ENCODE measurements at regions not wholly inside any gene's neighbourhood (a gene's known extent, or its start where the extent isn't known, plus 50 kb on each side); places are given as distances from the start of the nearest gene placed in this dataset.

DNA sequence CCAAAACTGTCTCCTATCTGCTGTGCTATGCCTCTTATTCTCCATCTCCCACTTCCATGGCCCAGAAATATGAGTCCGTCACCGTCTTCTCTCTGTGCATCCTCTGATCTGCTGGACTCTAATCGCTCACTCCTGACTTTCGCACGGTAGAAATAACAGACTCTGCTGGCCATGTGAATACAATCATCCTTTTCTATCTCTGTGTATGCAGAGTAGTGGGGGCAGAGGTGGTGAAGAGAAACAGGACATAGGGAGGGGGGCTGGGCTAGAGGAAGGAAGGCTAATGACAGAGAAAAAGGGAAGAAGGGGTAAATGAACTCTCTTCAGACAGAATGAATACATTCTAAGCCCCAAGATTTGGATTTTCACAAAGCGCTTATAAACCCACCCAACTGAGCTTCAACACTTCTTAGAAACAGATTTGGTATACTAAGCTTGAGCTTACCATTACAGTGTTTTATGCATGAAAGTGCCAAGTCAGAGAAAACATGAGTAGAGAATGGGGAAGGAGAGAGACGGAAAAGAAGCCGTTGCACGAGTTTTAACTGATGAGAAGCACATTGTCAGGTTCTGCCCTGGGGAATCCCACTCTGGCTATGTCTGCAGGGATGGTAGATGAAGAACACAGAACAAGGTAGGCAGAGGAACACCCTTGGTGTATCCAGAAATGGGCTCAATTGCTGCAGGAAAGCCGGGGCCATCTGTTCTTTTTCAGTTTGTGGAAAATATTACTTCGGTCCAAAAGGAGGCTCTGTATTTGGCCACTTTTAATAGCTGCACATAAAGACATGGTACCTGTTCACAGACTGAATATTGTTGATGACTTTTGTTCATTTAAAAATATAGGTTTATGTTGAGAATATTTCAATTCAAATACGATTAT is 324.7 kb downstream of the ETS1 start:
- H3K9me1 ChIP-seq (ENCODE audit: insufficient read depth, low read length), result no peaks in the 10 kb centered on the region
- no peak overlapping the region for H3K4me3 ChIP-seq (ENCODE audit: insufficient read depth, low read depth, low read length)
- no peak overlapping the region for H3K56ac ChIP-seq (ENCODE audit: extremely low read depth, insufficient read depth, low read length)
- peaks cover 14% of the 10 kb centered on the region for H3K27me3 ChIP-seq (ENCODE audit: control insufficient read depth, insufficient read depth, low read length)
- CTCF ChIA-PET, result no interaction called here
- no peak for ATAC-seq (ENCODE audit: low read depth)
- POLR2A ChIA-PET (ENCODE audit: unreplicated experiment), result no interaction called here
- no peaks in the 10 kb centered on the region for H3K4me1 ChIP-seq (ENCODE audit: control insufficient read depth, insufficient read depth, low read length)
- dilution Hi-C loops (cut with HindIII; ENCODE audit: low sequenced_read_pairs, unreplicated experiment) (no loop called here), in situ Hi-C loops (cut with MboI; ENCODE audit: low sequenced_read_pairs) (no loop called here), intact Hi-C loops (cut with micrococcal nuclease) (no loop called here)
- no peak overlapping the region for H2AK9ac ChIP-seq (replicated peaks; ENCODE audit: low read depth, low read length, poor library complexity)
- 80% methylated on average over 4 of the region's 12 CpGs; no CpG with 5 or more reads in 1 of the 2 experiments for WGBS, 2 experiments (ENCODE audit: extremely low coverage in 2 of 2, insufficient read length in 1 of 2)
- H2BK120ac ChIP-seq (ENCODE audit: low read depth, low read length), result no peak overlapping the region
- no peak overlapping the region for H4K8ac ChIP-seq (ENCODE audit: low read depth in 2 of 2, low read length in 2 of 2)
- H3K4me2 ChIP-seq (ENCODE audit: low read depth, low read length), result no peak overlapping the region
- H2BK20ac ChIP-seq (ENCODE audit: low read depth, low read length), result no peak overlapping the region
- H3K9ac ChIP-seq (ENCODE audit: low read depth, low read length), result no peak overlapping the region
- H3K9me3 ChIP-seq (ENCODE audit: control insufficient read depth, insufficient read depth, low read length), result no peaks in the 10 kb centered on the region
- H3K23ac ChIP-seq (ENCODE audit: low read depth, low read length), result no peak overlapping the region
- no peak overlapping the region for H3K4ac ChIP-seq (ENCODE audit: low read depth, low read length)
- H3K14ac ChIP-seq (replicated peaks; ENCODE audit: low read depth, low read length), result no peak overlapping the region
- H4K91ac ChIP-seq (ENCODE audit: insufficient read depth, low read depth, low read length), result no peak overlapping the region
- no peak overlapping the region for H4K5ac ChIP-seq (ENCODE audit: low read depth, low read length)
- no TSS peak for BruUV-seq (replicated peaks)
- DNase-seq, result no peak
- no peak overlapping the region for H2BK15ac ChIP-seq (ENCODE audit: low read depth, low read length)
- TF ChIP-seq MAFK (IDR thresholded peaks at IDR 0.05; ENCODE audit: low read depth, low read length) (no peak), POLR2A (IDR thresholded peaks at IDR 0.05; ENCODE audit: low read depth, low read length) (no peak), CEBPB (IDR thresholded peaks at IDR 0.05; ENCODE audit: low read depth, low read length) (no peak), NFE2L2 (IDR thresholded peaks at IDR 0.05; ENCODE audit: low read depth, low read length) (no peak), CHD1 (IDR thresholded peaks at IDR 0.05; ENCODE audit: low read depth, low read length) (no peak), RCOR1 (IDR thresholded peaks at IDR 0.05; ENCODE audit: insufficient replicate concordance, low read length) (no peak), MXI1 (IDR thresholded peaks at IDR 0.05; ENCODE audit: borderline replicate concordance, low read depth, low read length) (no peak), RFX5 (IDR thresholded peaks at IDR 0.05; ENCODE audit: low read depth, low read length) (no peak), SMC3 (IDR thresholded peaks at IDR 0.05; ENCODE audit: low read depth, low read length) (no peak)
- TF ChIP-seq, protein P1, sequence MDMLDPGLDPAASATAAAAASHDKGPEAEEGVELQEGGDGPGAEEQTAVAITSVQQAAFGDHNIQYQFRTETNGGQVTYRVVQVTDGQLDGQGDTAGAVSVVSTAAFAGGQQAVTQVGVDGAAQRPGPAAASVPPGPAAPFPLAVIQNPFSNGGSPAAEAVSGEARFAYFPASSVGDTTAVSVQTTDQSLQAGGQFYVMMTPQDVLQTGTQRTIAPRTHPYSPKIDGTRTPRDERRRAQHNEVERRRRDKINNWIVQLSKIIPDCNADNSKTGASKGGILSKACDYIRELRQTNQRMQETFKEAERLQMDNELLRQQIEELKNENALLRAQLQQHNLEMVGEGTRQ (IDR thresholded peaks at IDR 0.05; ENCODE audit: low read depth, low read length), result no peak
- TF ChIP-seq, protein P2, sequence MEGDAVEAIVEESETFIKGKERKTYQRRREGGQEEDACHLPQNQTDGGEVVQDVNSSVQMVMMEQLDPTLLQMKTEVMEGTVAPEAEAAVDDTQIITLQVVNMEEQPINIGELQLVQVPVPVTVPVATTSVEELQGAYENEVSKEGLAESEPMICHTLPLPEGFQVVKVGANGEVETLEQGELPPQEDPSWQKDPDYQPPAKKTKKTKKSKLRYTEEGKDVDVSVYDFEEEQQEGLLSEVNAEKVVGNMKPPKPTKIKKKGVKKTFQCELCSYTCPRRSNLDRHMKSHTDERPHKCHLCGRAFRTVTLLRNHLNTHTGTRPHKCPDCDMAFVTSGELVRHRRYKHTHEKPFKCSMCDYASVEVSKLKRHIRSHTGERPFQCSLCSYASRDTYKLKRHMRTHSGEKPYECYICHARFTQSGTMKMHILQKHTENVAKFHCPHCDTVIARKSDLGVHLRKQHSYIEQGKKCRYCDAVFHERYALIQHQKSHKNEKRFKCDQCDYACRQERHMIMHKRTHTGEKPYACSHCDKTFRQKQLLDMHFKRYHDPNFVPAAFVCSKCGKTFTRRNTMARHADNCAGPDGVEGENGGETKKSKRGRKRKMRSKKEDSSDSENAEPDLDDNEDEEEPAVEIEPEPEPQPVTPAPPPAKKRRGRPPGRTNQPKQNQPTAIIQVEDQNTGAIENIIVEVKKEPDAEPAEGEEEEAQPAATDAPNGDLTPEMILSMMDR (conservative IDR thresholded peaks at IDR 0.05; ENCODE audit: low read depth, low read length), result no peak
- TF ChIP-seq, protein P3, sequence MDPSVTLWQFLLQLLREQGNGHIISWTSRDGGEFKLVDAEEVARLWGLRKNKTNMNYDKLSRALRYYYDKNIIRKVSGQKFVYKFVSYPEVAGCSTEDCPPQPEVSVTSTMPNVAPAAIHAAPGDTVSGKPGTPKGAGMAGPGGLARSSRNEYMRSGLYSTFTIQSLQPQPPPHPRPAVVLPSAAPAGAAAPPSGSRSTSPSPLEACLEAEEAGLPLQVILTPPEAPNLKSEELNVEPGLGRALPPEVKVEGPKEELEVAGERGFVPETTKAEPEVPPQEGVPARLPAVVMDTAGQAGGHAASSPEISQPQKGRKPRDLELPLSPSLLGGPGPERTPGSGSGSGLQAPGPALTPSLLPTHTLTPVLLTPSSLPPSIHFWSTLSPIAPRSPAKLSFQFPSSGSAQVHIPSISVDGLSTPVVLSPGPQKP (IDR thresholded peaks at IDR 0.05; ENCODE audit: borderline replicate concordance, low read depth, low read length), result no peak
- no peak overlapping the region for H3K18ac ChIP-seq (ENCODE audit: low read depth, low read length)
- no peaks in the 10 kb centered on the region for H3K79me1 ChIP-seq (ENCODE audit: low read depth in 1 of 2, low read length in 2 of 2)
- H2AK5ac ChIP-seq (ENCODE audit: low read depth, low read length), result no peak overlapping the region
- no peaks in the 10 kb centered on the region for H4K20me1 ChIP-seq (ENCODE audit: insufficient read depth, low read length)
- H3K36me3 ChIP-seq (ENCODE audit: control insufficient read depth, insufficient read depth, low read length), result no peaks in the 10 kb centered on the region
- H2BK5ac ChIP-seq (ENCODE audit: low read depth, low read length, poor library complexity, severe bottlenecking), result no peak overlapping the region
- H3K27ac ChIP-seq (ENCODE audit: insufficient read depth, low read length), result no peak overlapping the region
- no peak overlapping the region for H2AFZ ChIP-seq (replicated peaks; ENCODE audit: low read length, poor library complexity)
